NCI-H2081 (cell line): ENCODE measurements at regions not wholly inside any gene's neighbourhood (a gene's known extent, or its start where the extent isn't known, plus 50 kb on each side); places are given as distances from the start of the nearest gene placed in this dataset.
"Not testable (repeated sequence)": the region's sequence is repeated elsewhere in the genome, so short reads cannot be mapped to it uniquely, and the experiment has no call there.

Experiments
- DNase-seq, 2 experiments: peaks; one replicate each; lab custom pipeline; 2025; lab: John Stamatoyannopoulos, UW

DNA sequence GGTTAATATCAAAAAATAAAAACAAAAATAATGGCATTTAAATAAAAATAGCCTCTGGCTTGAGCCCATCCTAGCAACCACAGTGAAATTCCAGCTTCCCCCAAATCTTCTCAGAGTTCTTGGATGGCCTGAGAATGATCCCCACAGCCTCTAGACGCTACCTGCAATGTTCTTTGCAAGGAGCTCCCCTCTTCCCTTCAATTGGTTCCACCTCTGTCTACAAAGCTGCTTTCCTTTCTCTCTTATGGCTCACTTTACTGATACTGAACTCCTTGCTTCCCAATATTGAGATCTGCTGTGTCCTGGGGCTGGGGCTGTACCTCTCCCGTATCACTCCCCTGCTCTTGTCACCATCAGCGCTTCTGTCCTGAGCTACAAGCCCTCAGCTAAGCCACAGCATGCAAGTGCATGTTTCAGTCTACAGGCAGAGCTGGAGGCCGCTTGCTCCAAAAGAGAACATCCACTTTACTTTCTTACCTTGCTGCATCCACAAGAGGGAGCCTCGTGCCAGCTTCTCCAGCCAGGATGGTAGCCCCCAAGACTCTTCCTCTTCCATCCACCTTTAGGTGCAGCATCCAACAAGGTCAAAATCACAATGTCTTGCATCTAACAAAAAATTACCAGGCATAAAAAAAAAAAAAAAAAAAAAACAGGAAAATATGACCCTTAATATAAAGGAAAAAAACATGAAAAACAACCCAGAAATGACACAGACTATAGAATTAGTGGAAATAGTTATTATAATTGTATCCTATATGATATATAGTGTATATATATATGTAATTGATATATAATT is 57.4 kb upstream of the PRSS3 start:
- DNase-seq = peak; percentile 44 to 68

DNA sequence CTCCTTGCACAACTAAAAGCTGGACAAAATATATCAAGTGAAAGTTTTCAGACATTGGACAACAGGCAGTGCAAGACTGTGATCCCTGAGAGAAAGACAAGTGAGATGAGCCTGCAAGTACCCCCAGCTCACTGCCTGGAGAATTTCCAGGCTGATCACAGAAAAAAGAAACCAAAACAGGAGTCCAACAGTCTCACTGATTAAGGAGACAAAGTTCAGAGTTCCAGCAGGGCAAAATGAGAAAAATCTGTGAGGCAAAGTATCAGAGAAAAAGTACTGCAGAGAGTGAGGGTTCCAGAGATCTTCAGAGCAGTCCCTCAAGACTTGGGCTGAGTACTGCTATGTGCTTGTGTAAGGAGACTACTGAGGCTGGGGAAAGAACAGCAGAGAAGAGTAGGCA is 56.0 kb upstream of the PRSS3 start:
- DNase-seq = no peak

DNA sequence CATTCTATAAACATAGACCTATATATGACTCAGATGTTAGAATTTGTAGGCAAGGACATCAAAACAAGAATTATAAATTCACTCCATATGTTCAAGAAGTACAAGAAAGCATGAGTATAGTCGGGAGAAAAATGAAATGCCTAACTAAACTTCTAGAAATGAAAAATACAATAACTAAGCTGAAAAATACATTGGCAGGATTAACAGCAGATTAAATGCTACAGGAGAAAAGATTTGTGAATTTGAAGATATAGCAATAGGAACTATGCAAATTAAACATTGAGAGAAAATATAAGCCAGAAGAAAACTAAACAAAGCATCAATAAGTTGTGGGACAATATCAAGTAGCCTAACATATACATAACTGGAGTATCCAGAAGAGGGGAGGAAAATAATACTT is 55.3 kb upstream of the PRSS3 start:
- DNase-seq = no peak

DNA sequence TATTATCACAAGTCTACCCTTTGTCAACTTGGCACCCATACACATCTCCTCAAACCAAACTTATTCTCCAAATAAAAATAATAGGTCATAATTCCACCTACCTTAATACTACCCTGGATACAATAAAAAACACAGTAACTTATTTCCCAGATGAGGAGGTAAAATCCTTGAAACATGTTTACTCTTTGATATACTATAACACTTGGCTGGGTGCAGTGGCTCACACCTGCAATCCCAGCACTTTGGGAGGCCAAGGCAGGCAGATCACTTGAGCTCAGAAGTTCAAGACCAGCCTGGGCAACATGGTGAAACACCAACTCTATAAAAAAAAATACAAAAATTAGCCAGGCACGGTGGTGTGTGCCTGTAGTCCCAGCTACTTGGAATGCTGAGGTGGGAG is 54.4 kb upstream of the PRSS3 start:
- not testable (repeated sequence) for DNase-seq

DNA sequence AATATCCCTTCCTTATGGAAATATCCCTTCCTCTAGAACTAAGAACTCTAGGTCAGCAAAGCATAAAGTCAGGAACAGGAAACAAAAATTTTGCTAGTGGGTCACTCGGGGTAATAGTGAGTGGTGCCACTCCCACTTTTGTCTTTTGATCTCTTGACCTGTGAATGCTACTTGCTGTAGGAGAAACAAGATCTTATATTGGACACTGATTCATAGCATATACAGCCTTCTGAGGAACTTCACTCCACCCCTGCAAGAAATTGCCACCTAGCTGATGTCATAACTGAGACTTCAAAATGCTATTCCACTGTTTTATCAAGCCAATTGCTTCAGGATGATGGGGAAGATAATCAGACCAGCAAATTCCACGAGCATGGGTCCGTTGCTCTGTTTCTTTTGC is 53.3 kb upstream of the PRSS3 start:
- no peak for DNase-seq

DNA sequence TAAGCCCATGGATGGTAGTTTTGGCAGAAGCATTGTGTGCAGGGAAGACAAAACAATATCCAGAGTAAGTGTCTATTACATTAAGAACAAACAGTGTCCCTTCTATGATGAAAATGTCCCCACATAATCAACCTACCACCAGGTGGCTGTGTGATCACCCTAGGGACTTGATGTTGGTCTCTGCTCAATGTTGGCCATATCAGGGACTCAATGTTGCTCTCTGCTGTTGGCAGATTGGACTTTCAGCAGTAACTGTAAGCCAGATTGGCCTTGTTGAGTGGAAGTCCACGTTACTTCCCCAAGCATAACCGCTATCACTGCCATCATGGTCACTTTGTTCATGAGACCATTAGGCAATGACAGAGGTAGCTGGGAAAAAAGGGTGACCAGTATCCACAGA is 52.8 kb upstream of the PRSS3 start:
- DNase-seq = no peak
